ENCODE measurements at regions not wholly inside any gene's neighbourhood (a gene's known extent, or its start where the extent isn't known, plus 50 kb on each side); places are given as distances from the start of the nearest gene placed in this dataset.

DNA sequence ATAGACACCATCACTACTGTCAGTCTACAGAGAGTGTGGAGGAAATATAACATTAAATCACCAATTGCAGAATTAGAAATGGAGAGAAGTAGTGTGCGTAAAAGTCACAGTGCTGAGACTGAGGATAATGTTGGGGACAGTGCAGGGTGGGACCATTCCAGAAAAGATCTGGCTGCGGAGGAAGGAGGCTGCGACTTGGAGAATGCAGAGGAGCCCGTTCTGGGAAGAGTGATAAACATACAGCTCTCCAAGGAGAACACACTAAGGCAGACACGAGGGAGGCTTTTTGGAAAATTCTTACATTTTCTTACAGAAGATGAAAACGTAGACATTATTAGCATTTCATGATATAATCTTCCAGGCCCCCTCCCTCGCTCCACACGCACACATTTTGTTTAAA lies 337.8 kb downstream of the IRS2 start:
- no peak overlapping the region for H4K8ac ChIP-seq (replicated peaks; ENCODE audit: insufficient read length, low read depth, low read length)
- no peak overlapping the region for H3K27ac Mint-ChIP-seq
- no CpG with 5 or more reads among the region's 8 CpGs for WGBS (ENCODE audit: extremely low coverage, insufficient read length, low lambda C conversion rate)
- H3K56ac ChIP-seq (ENCODE audit: insufficient read length, low read depth, low read length), result no peak overlapping the region
- no peaks in the 10 kb centered on the region for H3K27me3 ChIP-seq (ENCODE audit: insufficient read depth, low read length)
- no peak overlapping the region for H2BK15ac ChIP-seq (ENCODE audit: low read depth, low read length)
- H2AFZ ChIP-seq (ENCODE audit: low read length), result no peak overlapping the region
- H3K23me2 ChIP-seq (ENCODE audit: insufficient read length, low read depth, low read length, poor library complexity, severe bottlenecking), result no peaks in the 10 kb centered on the region
- no peaks in the 10 kb centered on the region for H3K79me2 ChIP-seq (ENCODE audit: insufficient read depth, low read length)
- no peak overlapping the region for H4K5ac ChIP-seq (ENCODE audit: insufficient read length, low read depth, low read length)
- H2AK5ac ChIP-seq (ENCODE audit: insufficient read length, low read length), result no peak overlapping the region
- no peaks in the 10 kb centered on the region for H3K4me1 ChIP-seq (ENCODE audit: insufficient read depth, low read length)
- no peak overlapping the region for H3K27ac ChIP-seq (ENCODE audit: insufficient read length, low read depth, low read length)
- H3K4ac ChIP-seq (ENCODE audit: low read depth, low read length), result no peak overlapping the region
- no peak for DNase-seq
- no peak overlapping the region for H3K4me2 ChIP-seq (ENCODE audit: insufficient read depth, insufficient read length, low read length)
- peaks cover 9 to 17% of the 10 kb centered on the region in 2 experiments for H3K9me3 Mint-ChIP-seq
- no peak overlapping the region for H4K91ac ChIP-seq (ENCODE audit: insufficient read length, low read depth, low read length)
- no peak overlapping the region for H3K23ac ChIP-seq (ENCODE audit: insufficient read length, low read depth, low read length)
- no peaks in the 10 kb centered on the region for H3K9me3 ChIP-seq (ENCODE audit: control insufficient read depth, low read depth, low read length)
- TF ChIP-seq, protein P1, sequence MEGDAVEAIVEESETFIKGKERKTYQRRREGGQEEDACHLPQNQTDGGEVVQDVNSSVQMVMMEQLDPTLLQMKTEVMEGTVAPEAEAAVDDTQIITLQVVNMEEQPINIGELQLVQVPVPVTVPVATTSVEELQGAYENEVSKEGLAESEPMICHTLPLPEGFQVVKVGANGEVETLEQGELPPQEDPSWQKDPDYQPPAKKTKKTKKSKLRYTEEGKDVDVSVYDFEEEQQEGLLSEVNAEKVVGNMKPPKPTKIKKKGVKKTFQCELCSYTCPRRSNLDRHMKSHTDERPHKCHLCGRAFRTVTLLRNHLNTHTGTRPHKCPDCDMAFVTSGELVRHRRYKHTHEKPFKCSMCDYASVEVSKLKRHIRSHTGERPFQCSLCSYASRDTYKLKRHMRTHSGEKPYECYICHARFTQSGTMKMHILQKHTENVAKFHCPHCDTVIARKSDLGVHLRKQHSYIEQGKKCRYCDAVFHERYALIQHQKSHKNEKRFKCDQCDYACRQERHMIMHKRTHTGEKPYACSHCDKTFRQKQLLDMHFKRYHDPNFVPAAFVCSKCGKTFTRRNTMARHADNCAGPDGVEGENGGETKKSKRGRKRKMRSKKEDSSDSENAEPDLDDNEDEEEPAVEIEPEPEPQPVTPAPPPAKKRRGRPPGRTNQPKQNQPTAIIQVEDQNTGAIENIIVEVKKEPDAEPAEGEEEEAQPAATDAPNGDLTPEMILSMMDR (conservative IDR thresholded peaks at IDR 0.05), result no peak
- no peak overlapping the region for H2BK120ac ChIP-seq (ENCODE audit: low read depth, low read length, poor library complexity, severe bottlenecking)
- H3K4me3 Mint-ChIP-seq, result no peak overlapping the region
- no peak overlapping the region for H2BK5ac ChIP-seq (ENCODE audit: insufficient read length, low read length)
- H2BK20ac ChIP-seq (ENCODE audit: low read depth, low read length, poor library complexity, severe bottlenecking), result no peak overlapping the region
- no peak overlapping the region for H3K14ac ChIP-seq (ENCODE audit: insufficient read depth, low read length)
- no peak overlapping the region for H3T11ph ChIP-seq (ENCODE audit: low read length)
- H3K36me3 Mint-ChIP-seq (ENCODE audit: insufficient read depth in 1 of 3, low read depth in 3 of 3), result peaks cover 4 to 9% (median 7%) of the 10 kb centered on the region in 3 experiments; a peak in 5 of 7 replicates
- no peak overlapping the region for H3K18ac ChIP-seq (ENCODE audit: insufficient read length, low read depth, low read length)
- H3K4me1 Mint-ChIP-seq, result peaks cover 4% of the 10 kb centered on the region in 2 experiments; a peak in 2 of 4 replicates
- peaks cover 4% of the 10 kb centered on the region for H3K27me3 Mint-ChIP-seq (ENCODE audit: low read depth)
- H4K20me1 ChIP-seq (ENCODE audit: control insufficient read depth, insufficient read depth, insufficient read length), result no peaks in the 10 kb centered on the region
- H3K79me1 ChIP-seq (ENCODE audit: insufficient read depth, low read depth, low read length, poor library complexity, severe bottlenecking), result no peaks in the 10 kb centered on the region
- H3K9ac ChIP-seq (ENCODE audit: extremely low read depth, insufficient read length, low read length), result no peak overlapping the region
- no peak overlapping the region for H2BK12ac ChIP-seq (ENCODE audit: insufficient read length, low read depth, low read length)

Data from H9 (cell line).